ENCODE measurements at regions not wholly inside any gene's neighbourhood (a gene's known extent, or its start where the extent isn't known, plus 50 kb on each side); places are given as distances from the start of the nearest gene placed in this dataset.

DNA sequence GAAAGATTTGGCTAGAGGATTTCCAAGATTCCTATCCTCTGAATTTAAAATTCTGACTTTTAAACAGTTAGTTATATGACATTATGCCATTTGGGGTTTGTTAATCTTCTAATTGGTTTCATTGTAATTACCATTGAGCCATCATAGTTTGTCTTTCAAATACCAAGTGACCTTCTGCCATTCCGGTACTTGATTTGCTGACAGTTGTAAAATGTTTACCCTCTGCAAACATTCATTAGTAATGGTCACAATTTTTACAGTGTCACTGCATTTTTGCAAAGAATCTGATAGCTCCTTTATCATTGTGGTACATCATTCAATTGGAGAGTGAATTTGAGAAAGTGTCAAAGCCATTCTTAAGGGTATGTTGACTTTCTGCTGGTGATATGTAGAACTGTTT is 645.0 kb upstream of the TBL1XR1 start (continued):
- TF ChIP-seq, protein P1, sequence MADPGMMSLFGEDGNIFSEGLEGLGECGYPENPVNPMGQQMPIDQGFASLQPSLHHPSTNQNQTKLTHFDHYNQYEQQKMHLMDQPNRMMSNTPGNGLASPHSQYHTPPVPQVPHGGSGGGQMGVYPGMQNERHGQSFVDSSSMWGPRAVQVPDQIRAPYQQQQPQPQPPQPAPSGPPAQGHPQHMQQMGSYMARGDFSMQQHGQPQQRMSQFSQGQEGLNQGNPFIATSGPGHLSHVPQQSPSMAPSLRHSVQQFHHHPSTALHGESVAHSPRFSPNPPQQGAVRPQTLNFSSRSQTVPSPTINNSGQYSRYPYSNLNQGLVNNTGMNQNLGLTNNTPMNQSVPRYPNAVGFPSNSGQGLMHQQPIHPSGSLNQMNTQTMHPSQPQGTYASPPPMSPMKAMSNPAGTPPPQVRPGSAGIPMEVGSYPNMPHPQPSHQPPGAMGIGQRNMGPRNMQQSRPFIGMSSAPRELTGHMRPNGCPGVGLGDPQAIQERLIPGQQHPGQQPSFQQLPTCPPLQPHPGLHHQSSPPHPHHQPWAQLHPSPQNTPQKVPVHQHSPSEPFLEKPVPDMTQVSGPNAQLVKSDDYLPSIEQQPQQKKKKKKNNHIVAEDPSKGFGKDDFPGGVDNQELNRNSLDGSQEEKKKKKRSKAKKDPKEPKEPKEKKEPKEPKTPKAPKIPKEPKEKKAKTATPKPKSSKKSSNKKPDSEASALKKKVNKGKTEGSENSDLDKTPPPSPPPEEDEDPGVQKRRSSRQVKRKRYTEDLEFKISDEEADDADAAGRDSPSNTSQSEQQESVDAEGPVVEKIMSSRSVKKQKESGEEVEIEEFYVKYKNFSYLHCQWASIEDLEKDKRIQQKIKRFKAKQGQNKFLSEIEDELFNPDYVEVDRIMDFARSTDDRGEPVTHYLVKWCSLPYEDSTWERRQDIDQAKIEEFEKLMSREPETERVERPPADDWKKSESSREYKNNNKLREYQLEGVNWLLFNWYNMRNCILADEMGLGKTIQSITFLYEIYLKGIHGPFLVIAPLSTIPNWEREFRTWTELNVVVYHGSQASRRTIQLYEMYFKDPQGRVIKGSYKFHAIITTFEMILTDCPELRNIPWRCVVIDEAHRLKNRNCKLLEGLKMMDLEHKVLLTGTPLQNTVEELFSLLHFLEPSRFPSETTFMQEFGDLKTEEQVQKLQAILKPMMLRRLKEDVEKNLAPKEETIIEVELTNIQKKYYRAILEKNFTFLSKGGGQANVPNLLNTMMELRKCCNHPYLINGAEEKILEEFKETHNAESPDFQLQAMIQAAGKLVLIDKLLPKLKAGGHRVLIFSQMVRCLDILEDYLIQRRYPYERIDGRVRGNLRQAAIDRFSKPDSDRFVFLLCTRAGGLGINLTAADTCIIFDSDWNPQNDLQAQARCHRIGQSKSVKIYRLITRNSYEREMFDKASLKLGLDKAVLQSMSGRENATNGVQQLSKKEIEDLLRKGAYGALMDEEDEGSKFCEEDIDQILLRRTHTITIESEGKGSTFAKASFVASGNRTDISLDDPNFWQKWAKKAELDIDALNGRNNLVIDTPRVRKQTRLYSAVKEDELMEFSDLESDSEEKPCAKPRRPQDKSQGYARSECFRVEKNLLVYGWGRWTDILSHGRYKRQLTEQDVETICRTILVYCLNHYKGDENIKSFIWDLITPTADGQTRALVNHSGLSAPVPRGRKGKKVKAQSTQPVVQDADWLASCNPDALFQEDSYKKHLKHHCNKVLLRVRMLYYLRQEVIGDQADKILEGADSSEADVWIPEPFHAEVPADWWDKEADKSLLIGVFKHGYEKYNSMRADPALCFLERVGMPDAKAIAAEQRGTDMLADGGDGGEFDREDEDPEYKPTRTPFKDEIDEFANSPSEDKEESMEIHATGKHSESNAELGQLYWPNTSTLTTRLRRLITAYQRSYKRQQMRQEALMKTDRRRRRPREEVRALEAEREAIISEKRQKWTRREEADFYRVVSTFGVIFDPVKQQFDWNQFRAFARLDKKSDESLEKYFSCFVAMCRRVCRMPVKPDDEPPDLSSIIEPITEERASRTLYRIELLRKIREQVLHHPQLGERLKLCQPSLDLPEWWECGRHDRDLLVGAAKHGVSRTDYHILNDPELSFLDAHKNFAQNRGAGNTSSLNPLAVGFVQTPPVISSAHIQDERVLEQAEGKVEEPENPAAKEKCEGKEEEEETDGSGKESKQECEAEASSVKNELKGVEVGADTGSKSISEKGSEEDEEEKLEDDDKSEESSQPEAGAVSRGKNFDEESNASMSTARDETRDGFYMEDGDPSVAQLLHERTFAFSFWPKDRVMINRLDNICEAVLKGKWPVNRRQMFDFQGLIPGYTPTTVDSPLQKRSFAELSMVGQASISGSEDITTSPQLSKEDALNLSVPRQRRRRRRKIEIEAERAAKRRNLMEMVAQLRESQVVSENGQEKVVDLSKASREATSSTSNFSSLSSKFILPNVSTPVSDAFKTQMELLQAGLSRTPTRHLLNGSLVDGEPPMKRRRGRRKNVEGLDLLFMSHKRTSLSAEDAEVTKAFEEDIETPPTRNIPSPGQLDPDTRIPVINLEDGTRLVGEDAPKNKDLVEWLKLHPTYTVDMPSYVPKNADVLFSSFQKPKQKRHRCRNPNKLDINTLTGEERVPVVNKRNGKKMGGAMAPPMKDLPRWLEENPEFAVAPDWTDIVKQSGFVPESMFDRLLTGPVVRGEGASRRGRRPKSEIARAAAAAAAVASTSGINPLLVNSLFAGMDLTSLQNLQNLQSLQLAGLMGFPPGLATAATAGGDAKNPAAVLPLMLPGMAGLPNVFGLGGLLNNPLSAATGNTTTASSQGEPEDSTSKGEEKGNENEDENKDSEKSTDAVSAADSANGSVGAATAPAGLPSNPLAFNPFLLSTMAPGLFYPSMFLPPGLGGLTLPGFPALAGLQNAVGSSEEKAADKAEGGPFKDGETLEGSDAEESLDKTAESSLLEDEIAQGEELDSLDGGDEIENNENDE (IDR thresholded peaks at IDR 0.05; ENCODE audit: insufficient replicate concordance, low read length), result no peak
- TF ChIP-seq KDM5A (IDR thresholded peaks at IDR 0.05; ENCODE audit: low read length), result no peak
- no peak for TF ChIP-seq BRCA1 (IDR thresholded peaks at IDR 0.05; ENCODE audit: low read depth, low read length)
- no peak for TF ChIP-seq NRF1 (IDR thresholded peaks at IDR 0.05; ENCODE audit: low read depth, low read length)
- TF ChIP-seq CTCF (IDR thresholded peaks at IDR 0.05; ENCODE audit: control extremely low read depth in 1 of 3, insufficient read depth in 1 of 3, low read depth in 1 of 3, low read length in 3 of 3), result no peak
- no peak for TF ChIP-seq RBBP5 (IDR thresholded peaks at IDR 0.05; ENCODE audit: borderline replicate concordance, low read depth, low read length)
- no peak for TF ChIP-seq BACH1 (IDR thresholded peaks at IDR 0.05; ENCODE audit: low read length)
- no peak for TF ChIP-seq CHD1 (IDR thresholded peaks at IDR 0.05; ENCODE audit: low read depth, low read length)
- no peak for TF ChIP-seq POLR2AphosphoS5 (IDR thresholded peaks at IDR 0.05; ENCODE audit: low read depth, low read length)
- no peak for TF ChIP-seq GABPA (IDR thresholded peaks at IDR 0.05; ENCODE audit: borderline replicate concordance, insufficient read depth, low read length)
